GM10266 (cell line): ENCODE measurements at regions not wholly inside any gene's neighbourhood (a gene's known extent, or its start where the extent isn't known, plus 50 kb on each side); places are given as distances from the start of the nearest gene placed in this dataset.
"Not testable (repeated sequence)": the region's sequence is repeated elsewhere in the genome, so short reads cannot be mapped to it uniquely, and the experiment has no call there.

Source experiments
- DNase-seq: peaks from one replicate; pipeline ENCODE4 v3.0.0; 2012; ENCODE audit errors: extremely low spot score
- CTCF ChIP-seq: IDR thresholded peaks from 2 replicates; pipeline ENCODE4 v1.5.1; 2012; ENCODE audit warnings: mild to moderate bottlenecking, low read depth; ENCODE audit not compliant: control insufficient read depth, insufficient read depth; ENCODE audit errors: missing control alignments

- TF ChIP-seq CTCF, result no peak
Measured at GRCh38 chr15:30794388-30794787, 109.3 kb upstream of the FAN1 start.

DNA sequence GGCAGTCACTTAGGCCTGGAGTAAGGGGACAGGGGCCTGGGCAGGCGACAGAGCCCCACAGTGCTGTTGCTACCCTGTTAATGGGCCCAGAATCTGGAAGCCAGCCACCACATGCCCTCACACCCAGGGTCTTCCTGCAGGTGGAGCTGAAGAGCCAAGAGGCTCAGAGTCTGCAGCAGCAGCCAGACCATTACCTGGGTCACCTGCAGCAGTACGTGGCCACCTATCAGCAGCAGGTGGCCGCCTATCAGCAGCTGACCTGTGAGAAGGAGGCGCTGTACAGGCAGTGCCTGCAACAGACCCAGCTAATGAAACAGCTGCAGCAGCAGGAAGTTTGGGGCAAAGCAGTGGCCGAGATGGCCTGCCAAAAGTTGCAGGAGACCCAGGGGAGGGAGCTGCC is 104.2 kb upstream of the FAN1 start:
- not testable (repeated sequence) for DNase-seq

More at GRCh38 chr15:30794388-30794787, 109.3 kb upstream of the FAN1 start:
- no peak for DNase-seq

GRCh38 chr15:30801140-30801895 is 102.4 kb upstream of the FAN1 start:
- not testable (repeated sequence) for DNase-seq

GRCh38 chr15:30802001-30802400 is 101.7 kb upstream of the FAN1 start:
- DNase-seq, result not testable (repeated sequence)

More at GRCh38 chr15:30801140-30801895, 102.4 kb upstream of the FAN1 start:
- TF ChIP-seq CTCF, result peak; percentile 33

- not testable (repeated sequence) for DNase-seq
Measured at GRCh38 chr15:30803703-30804102, 100.0 kb upstream of the FAN1 start.

DNA sequence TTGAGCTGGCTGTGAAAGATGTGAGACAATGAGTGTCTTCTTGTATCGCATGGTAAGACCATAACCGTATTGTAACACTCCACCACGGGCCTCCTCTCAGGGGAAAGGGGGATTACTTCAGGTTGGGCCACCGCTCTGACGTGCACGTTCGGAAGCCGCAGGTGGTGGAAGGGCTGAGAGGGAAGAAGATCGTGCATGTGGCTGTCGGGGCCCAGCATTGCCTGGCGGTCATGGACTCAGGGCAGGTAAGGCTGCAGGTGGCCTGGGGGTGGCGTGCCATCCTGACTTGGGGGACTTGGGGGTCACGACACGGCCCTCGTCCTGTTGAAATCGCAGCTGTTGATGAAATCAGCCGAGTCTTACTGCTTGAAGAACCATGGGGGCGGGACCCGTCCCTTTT is 87.3 kb upstream of the FAN1 start:
- TF ChIP-seq CTCF, result no peak
- DNase-seq, result no peak

- DNase-seq, result not testable (repeated sequence)
Measured at GRCh38 chr15:30823068-30823813, 80.5 kb upstream of the FAN1 start.

GRCh38 chr15:30824518-30825195 is 79.1 kb upstream of the FAN1 start:
- TF ChIP-seq CTCF, result no peak
- DNase-seq, result no peak

DNA sequence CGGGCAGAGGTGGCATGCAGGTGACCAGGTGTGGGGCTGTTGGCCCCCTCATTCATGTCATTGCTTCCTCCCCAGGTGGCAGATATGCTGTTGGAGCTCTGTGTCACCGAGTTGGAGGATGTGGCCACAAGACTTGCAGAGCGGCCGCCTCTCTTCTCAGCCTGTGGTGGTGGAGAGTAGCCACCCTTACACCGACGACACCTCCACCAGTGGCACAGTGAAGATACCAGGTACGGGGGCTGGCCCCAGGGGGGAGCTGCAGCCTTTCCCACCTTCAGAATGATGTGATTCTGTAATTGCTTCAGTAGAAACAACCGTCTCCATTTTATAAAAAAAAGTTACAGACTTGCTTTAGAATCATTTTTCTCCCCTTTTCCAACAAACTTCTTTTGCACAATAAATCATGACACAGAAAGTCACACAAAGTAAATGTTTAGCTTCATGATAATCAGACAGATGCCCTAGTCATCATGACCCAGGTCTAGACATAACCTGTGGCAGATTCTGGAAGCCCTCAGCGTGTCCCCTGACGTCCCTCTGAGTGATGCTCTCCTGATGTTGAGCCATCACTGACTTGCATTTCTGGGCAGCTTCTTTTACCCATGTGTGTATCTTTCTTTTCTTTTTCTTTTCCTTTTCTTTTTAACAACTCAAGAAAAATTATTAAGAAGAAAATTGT is 76.0 kb upstream of the FAN1 start:
- TF ChIP-seq CTCF, result no peak
- no peak for DNase-seq

- DNase-seq, result not testable (repeated sequence)
Measured at GRCh38 chr15:30828304-30828639, 75.4 kb upstream of the FAN1 start.
